GM21825 (cell line): ENCODE measurements at regions not wholly inside any gene's neighbourhood (a gene's known extent, or its start where the extent isn't known, plus 50 kb on each side); places are given as distances from the start of the nearest gene placed in this dataset.
"Not testable (repeated sequence)": the region's sequence is repeated elsewhere in the genome, so short reads cannot be mapped to it uniquely, and the experiment has no call there.

Source experiments
- ATAC-seq: cut with Tn5 transposase; IDR thresholded peaks from one replicate; pipeline ENCODE4 v1.9.1; 2021; ENCODE audit warnings: mild to moderate bottlenecking, moderate library complexity; ENCODE audit not compliant: unreplicated experiment

DNA sequence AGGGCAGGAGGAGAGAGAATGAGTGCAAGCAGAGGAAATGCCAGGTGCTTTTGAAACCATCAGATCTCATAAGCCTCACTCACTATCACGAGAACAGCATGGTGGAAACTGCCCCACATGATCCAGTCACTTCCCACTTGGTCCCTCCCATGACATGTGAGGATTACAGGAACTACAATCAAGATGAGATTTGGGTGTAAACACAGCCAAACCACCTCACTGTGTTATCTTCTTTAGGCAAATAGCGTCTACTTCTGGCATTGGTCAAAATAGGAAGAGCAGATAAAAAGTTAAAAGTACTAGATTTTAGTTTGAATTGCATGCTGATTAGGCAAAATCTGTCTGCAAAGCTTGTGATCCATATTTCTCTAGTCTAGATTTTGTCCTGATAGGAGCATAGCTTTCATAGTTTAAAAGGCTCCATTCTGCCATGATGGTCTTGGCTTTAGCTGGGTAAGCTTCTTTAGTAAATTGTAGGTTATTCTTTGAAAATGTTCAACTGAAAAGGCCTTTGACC, 267.5 kb downstream of the NKX6-1 start:
- ATAC-seq: no peak

GRCh38 chr4:84224522-84224921, 274.6 kb downstream of the NKX6-1 start:
- ATAC-seq: no peak

- ATAC-seq: no peak
These were observed 277.4 kb downstream of the NKX6-1 start for GRCh38 chr4:84221704-84222103.

- ATAC-seq: no peak
These were observed 278.1 kb downstream of the NKX6-1 start for GRCh38 chr4:84220990-84221389.

DNA sequence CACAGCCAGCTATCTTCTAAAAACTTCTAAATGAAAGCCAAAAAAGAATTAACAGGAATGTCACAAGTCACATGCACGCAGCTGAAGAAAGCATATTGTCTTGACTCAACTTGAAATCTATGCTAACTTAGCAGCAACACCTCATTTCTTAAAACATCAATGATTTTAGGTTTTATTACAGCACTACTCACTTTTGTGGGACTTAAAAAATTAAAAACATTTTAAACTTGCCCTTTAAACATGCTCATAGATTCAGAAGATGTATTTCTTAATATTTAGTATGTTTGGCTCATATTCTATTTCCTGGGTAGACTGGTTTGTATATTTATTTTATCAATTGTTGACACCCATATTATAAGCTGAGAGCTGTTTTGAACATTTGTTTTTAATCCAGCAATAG, 279.4 kb downstream of the NKX6-1 start:
- no peak for ATAC-seq

DNA sequence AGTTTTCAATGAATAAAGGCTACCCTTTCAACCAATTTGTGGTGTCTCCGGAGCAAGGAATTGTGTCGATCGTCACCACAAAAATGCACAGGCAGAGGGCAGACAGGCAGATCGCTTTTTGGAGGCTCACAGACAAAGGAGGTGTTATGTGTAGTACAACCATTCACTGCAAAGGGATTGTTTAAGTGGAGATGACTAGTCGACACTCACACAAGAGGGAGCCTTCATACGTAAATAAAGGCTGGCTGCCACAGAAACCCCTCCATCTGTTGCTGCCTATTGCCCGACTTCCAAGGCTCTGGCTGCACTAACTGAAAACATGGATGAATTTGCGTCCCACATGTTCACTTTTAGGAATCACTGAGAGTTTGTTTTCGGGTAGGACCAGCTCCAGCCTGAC, 281.1 kb downstream of the NKX6-1 start:
- ATAC-seq: no peak

- no peak for ATAC-seq
These were observed 283.9 kb downstream of the NKX6-1 start for GRCh38 chr4:84215217-84215616.

GRCh38 chr4:84206226-84206625, 292.9 kb downstream of the NKX6-1 start:
- ATAC-seq: not testable (repeated sequence)

DNA sequence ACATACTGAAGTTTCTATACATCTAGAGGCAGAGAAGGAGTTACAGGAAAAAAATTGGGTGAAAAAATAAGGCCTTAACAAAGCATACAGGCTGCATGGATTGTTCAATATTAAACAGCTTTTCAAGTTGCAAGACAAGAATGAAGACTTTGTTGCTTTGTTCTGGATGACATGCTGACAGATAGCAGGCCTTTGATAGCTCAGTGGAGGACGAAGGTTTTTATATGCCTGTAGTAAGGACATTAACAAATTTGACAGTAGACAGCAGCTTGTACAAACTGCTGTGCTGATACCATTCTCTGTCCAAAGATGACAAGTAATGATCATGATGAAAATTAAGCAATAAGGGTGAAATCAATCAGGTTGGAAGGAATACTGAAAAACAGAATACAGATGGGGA, 309.9 kb downstream of the NKX6-1 start:
- no peak for ATAC-seq

- ATAC-seq: no peak
These were observed 319.7 kb downstream of the NKX6-1 start for GRCh38 chr4:84179409-84179808.

DNA sequence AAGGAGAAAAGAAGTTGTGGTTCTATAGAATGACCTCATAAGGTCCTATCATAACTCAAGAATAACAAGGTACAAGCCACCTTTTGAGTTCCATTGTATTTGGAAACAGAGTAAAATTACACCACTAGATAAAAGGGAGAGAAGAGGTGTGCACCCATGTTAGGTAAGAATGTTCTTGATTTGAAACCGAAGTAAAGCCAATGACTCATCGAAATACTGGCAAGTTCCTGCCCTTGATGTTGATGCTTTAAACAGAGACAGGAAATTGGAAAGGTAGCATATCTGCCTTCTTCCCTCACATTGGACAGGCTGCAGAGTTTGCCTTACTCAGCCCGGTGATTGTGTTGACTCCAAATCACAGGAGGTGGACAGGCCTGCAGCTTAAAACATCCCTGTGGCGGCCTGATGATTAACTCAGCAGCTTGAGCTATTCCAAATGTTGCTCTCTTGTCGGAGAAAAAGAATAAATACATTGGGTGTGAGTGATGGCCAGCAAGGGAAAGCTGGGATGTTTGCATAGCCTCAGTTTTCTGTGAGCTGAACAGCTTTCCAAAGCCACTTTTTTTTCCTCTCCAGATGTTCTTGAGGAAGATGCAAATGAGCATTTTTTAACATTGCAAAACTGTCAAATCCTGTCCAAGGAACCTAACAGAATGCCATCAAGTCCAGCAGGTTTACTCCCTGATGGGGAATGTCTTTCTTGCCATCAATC, 321.1 kb downstream of the NKX6-1 start:
- ATAC-seq: no peak

- ATAC-seq: no peak
These were observed 323.1 kb downstream of the NKX6-1 start for GRCh38 chr4:84176016-84176415.

DNA sequence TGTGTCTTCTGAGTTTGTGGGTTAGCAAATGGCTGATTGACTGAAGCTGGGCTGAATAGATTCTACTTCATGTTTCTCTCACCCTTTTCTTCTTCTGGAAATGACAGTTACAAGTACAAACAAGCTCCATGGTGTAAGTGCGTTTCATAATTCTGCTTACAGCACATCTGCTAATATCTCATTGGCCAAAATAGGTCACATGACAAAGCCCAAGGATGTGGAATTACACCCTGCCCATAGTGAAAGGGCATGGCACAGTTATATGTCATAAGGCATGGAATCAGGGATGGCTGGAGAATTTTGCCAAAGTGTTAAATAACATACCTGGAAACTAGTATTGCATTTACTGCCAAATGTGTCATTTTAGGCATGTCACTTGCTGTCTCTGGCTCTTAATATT, 327.2 kb downstream of the NKX6-1 start:
- ATAC-seq: no peak

DNA sequence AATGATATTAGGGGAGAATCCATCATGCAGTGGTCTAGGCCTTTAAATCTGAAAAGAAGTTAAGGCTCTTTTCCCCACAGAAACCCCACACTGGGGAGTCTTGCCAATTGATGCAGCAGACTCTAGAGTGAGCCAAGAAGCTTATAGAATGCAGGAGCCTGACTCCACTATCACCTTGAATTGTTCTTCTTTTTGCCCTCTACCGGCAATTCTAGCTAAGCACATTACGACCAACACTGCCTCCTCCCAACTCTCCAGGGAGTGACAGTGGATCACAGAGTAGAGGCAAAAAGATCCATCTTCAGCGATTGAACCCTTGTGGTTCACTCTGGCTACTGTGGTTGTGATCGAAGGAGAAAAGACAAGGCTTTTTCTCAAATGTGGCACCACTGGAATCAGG, 331.5 kb downstream of the NKX6-1 start:
- no peak for ATAC-seq

DNA sequence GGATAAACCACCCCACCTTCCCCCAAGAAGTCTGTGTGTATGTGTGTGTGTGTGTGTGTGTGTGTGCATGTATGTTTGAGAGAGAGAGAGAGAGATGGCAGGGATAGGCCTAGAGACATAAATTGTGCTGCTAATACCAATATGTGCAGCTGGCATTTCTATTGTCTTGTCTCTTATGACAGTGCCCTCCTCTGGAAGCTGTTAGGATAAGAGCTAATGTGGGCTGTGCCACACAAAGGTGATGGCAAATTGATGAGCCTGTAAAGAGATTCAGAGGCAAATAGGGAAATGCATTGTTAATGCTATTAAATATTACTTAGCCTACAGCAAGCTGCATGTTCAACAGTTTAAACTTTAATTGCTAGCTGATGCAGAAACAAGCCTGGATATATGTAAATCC, 332.0 kb downstream of the NKX6-1 start:
- no peak for ATAC-seq

DNA sequence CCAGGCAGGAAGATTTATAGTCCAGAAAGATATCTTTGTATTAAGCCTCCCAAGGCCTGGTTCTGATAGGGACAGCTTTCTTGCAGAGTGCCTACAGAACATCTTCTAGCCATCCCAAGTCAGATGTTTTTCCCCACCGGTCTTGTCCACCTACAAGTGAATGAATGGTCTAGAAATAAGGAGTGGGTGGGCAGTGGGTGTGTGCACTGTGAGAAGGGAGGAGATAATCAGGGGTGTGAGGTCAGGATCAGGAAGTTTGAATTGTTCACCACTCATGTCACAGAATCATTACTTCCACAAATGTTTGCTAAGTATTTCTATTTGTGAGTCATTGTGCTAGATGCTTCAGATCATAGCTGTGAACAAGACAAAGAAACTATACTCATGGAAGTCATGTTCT, 332.6 kb downstream of the NKX6-1 start:
- no peak for ATAC-seq

GRCh38 chr4:84164201-84164600, 334.9 kb downstream of the NKX6-1 start:
- no peak for ATAC-seq

DNA sequence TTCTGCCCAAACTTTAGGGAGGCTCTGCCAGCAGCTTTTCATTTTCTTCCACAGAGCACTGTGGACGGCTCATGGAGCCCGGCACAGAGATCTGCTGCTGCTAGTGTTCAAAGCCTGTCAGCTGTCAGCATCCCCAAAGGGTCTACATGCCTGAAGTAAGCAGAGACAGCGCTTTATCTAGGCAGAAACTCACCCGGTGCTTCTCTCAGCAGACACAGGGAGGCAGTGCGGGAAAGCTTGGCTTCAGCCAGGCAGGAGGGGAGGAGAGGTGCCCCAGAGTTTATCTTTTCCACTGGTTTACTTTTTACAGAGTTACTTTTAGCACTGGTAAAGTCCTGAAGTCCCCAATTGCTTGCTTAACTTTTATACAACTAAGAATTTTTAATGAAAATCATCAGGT, 339.3 kb downstream of the NKX6-1 start:
- no peak for ATAC-seq

DNA sequence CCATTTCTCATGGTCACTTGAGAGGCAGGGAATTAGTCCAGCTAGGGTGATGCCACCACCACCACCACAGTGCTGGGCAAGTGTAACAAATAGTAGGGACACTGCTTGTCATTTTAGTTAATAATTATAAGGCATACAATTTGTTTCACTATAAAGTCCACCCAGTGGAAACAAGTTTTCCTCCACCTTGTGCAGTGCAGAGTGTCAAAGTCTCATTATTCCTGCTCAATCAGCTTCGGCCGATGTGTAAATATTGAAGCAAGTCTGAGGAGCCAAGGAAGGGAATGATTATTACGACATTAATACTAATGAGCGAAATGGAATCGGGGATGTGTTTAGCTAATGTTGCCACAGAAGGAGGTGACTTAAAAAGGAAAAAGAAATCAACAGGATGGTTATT, 340.4 kb downstream of the NKX6-1 start:
- ATAC-seq: no peak

DNA sequence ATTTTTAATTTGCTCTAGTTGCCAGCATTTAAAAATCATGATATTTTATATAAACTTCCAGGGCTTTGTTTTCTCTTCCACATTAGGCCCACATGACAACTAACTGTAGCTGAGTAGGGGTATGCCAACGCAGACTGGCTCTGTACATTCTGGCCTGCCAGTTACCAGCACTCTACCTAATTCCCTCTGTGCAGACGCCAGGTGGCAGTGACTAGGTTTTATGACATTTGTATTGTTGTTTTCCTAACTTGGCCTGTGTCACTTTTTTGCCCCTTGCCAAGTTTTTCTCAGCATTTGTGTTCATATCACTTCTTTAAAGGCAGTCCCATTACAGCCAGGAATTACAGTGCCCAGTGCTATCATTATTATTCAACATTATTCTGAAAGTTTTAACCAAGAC, 347.5 kb downstream of the NKX6-1 start:
- ATAC-seq: no peak

- no peak for ATAC-seq
These were observed 348.9 kb downstream of the NKX6-1 start for GRCh38 chr4:84150177-84150576.

- no peak for ATAC-seq
These were observed 351.3 kb downstream of the NKX6-1 start for GRCh38 chr4:84147831-84148230.

GRCh38 chr4:84146300-84146959, 352.7 kb downstream of the NKX6-1 start:
- ATAC-seq: no peak
